NCI-H2107 treated with DMSO at 0.1 percent for 48 hours (cell line): ENCODE measurements at regions not wholly inside any gene's neighbourhood (a gene's known extent, or its start where the extent isn't known, plus 50 kb on each side); places are given as distances from the start of the nearest gene placed in this dataset.
A peak's percentile ranks its signal among the peaks of the same experiment; 100 is the strongest.

ENCODE experiments used
- DNase-seq: peaks from one replicate; lab custom pipeline; 2025; ENCODE audit not compliant: unreplicated experiment; lab: John Stamatoyannopoulos, UW

GRCh38 chr1:226816576-226816975, 53.8 kb upstream of the PSEN2 start:
- no peak for DNase-seq

- DNase-seq: peak; percentile 94
Observed at GRCh38 chr1:226814751-226815537, 55.5 kb upstream of the PSEN2 start.

- DNase-seq: peak; percentile 31
Observed at GRCh38 chr1:226813671-226814591, 56.5 kb upstream of the PSEN2 start.

- no peak for DNase-seq
Observed at GRCh38 chr1:226810681-226811080, 59.7 kb upstream of the PSEN2 start.

- DNase-seq: no peak
Observed at GRCh38 chr1:226809785-226810571, 60.4 kb upstream of the PSEN2 start.

GRCh38 chr1:226808501-226808900, 61.9 kb upstream of the PSEN2 start:
- DNase-seq: no peak

GRCh38 chr1:226806988-226807387, 63.4 kb upstream of the PSEN2 start:
- no peak for DNase-seq

- no peak for DNase-seq
Observed at GRCh38 chr1:226804907-226805759, 65.3 kb upstream of the PSEN2 start.

- no peak for DNase-seq
Observed at GRCh38 chr1:226800763-226801380, 61.8 kb upstream of the ITPKB start.

GRCh38 chr1:226799634-226800281, 60.7 kb upstream of the ITPKB start:
- no peak for DNase-seq

GRCh38 chr1:226798427-226799411, 59.6 kb upstream of the ITPKB start:
- no peak for DNase-seq

- no peak for DNase-seq
Observed at GRCh38 chr1:226797151-226797550, 58.1 kb upstream of the ITPKB start.

- DNase-seq: no peak
Observed at GRCh38 chr1:226793620-226794276, 54.7 kb upstream of the ITPKB start.

GRCh38 chr1:226792368-226792767, 53.3 kb upstream of the ITPKB start:
- no peak for DNase-seq

- no peak for DNase-seq
Observed at GRCh38 chr1:226790545-226791181, 51.6 kb upstream of the ITPKB start.

- no peak for DNase-seq
Observed at GRCh38 chr1:226788965-226789364, 49.9 kb upstream of the ITPKB start.
